ENCODE measurements at regions not wholly inside any gene's neighbourhood (a gene's known extent, or its start where the extent isn't known, plus 50 kb on each side); places are given as distances from the start of the nearest gene placed in this dataset.

DNA sequence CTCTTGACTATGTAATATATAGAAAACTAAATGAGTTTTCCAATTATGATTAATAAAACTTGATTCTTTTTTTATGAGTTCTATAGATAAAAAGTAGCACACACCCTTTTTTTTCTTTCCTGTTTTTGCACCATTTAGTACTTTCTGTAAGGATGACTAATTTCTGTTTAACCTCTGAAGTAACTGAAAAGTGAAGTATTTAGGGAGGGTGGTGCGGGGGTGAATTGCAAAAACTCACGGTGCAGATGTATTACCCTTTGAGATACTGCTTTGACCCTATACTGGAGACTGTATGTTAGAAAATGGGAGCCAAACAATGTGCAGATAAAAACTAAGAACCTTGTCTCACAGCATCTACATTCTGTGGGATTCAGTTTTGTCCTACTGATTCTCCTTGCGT, 471.6 kb downstream of the DTHD1 start:
- Histone ChIP-seq H3K36me3 (no peaks in the 10 kb centered on the region), H3K27ac (no peak overlapping the region), H3K4me3 (no peak overlapping the region), H3K27me3 (no peaks in the 10 kb centered on the region), H3K4me1 (no peaks in the 10 kb centered on the region), H3K9me3 (no peaks in the 10 kb centered on the region)
- no peak for TF ChIP-seq POLR2A (IDR thresholded peaks at IDR 0.05)
- TF ChIP-seq, protein P1, sequence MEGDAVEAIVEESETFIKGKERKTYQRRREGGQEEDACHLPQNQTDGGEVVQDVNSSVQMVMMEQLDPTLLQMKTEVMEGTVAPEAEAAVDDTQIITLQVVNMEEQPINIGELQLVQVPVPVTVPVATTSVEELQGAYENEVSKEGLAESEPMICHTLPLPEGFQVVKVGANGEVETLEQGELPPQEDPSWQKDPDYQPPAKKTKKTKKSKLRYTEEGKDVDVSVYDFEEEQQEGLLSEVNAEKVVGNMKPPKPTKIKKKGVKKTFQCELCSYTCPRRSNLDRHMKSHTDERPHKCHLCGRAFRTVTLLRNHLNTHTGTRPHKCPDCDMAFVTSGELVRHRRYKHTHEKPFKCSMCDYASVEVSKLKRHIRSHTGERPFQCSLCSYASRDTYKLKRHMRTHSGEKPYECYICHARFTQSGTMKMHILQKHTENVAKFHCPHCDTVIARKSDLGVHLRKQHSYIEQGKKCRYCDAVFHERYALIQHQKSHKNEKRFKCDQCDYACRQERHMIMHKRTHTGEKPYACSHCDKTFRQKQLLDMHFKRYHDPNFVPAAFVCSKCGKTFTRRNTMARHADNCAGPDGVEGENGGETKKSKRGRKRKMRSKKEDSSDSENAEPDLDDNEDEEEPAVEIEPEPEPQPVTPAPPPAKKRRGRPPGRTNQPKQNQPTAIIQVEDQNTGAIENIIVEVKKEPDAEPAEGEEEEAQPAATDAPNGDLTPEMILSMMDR (IDR thresholded peaks at IDR 0.05 in 4 of 5, conservative IDR thresholded peaks at IDR 0.05 in 1 of 5), result no peak
- ATAC-seq (no peak), DNase-seq (no peak)
- in situ Hi-C loops (cut with MboI; ENCODE audit: low sequenced_read_pairs in 4 of 4), result no loop called here
- intact Hi-C loops (cut with DNase I; ENCODE audit: low total_unique reads), result no loop called here

DNA sequence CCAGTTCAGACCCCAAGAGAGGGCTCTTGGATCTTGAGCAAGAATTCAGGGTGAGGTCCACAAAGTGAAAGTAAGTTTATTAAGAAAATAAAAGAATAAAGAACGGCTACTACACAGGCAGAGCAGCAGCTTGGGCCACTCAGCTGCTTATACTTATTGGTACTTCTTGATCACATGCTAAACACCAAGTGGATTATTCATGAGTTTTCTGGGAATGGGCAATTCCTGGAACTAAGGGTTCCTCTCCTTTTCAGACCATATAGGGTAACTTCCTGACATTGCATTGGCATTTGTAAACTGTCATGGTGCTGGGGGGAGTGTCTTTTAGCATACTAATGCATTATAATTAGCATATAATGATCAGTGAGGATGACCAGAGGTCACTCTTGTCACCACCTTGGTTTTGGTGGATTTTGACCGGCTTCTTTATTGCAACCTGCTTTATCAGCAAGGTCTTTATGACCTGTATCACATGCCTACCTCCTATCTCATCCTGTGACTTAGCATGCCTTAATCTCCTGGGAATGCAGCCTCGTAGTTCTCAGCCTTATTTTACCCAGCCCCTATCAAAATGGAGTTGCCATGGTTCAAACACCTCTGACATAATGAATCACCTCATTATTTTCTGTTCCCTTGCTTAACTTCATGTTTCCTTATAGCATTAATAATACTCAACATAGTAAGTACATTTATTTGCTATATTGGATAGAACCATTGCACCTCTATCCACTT, 476.3 kb downstream of the DTHD1 start:
- in situ Hi-C loops (cut with MboI; ENCODE audit: low sequenced_read_pairs in 4 of 4) (no loop called here), intact Hi-C loops (cut with DNase I; ENCODE audit: low total_unique reads) (no loop called here)
- no peak overlapping the region for H3K4me3 ChIP-seq
- no peak for ATAC-seq
- H3K4me1 ChIP-seq, result no peaks in the 10 kb centered on the region
- H3K27me3 ChIP-seq, result no peaks in the 10 kb centered on the region
- no peaks in the 10 kb centered on the region for H3K9me3 ChIP-seq
- no peak for TF ChIP-seq POLR2A (IDR thresholded peaks at IDR 0.05)
- TF ChIP-seq, protein P1 (IDR thresholded peaks at IDR 0.05 in 4 of 5, conservative IDR thresholded peaks at IDR 0.05 in 1 of 5), result no peak
- no peak overlapping the region for H3K27ac ChIP-seq
- H3K36me3 ChIP-seq, result no peaks in the 10 kb centered on the region
- no peak for DNase-seq

DNA sequence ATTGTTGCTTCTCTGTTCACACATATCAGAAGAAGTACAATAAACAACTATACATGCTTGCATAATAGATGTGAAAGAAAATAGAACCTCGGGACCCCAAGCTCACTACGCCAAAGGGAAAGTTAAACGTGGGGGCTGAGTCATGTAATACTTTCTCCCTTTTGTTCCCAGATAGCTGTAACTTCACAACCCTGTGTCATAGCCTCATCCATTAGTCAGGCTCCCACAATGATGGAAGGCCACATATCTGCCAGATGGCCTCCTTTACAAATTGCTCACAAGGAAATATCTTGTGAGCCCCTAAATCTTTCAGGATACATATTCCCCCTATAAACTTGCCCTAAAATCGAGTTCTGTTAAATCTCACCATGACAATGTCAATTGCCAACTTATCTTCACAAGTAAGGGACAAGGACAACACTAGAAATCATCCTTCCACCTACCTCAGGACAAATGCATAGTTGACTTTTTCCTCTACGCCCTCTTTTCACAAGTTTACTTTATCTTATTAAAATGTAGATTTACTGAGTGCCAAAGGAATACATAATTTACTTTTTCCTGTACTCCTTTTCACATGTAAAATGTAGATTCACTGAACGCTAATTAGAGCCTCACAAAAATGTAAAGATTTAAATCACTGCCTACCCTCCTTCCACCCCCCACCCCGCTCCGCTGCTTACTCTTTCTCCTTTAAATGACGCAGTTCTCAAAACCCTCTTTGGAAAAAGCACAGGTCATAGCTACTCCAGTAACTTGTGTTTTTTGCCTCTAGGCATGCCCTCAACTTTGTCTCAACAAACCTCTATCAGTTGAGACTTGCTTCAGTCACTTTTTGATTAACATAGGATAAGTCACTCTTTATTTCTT, 477.1 kb downstream of the DTHD1 start:
- ATAC-seq (no peak), DNase-seq (no peak)
- in situ Hi-C loops (cut with MboI; ENCODE audit: low sequenced_read_pairs in 4 of 4), result no loop called here
- intact Hi-C loops (cut with DNase I; ENCODE audit: low total_unique reads), result no loop called here
- TF ChIP-seq, protein P1 (IDR thresholded peaks at IDR 0.05 in 4 of 5, conservative IDR thresholded peaks at IDR 0.05 in 1 of 5), result no peak
- TF ChIP-seq POLR2A (IDR thresholded peaks at IDR 0.05), result no peak
- no peak overlapping the region for H3K4me3 ChIP-seq
- no peak overlapping the region for H3K27ac ChIP-seq
- no peaks in the 10 kb centered on the region for H3K9me3 ChIP-seq
- H3K36me3 ChIP-seq, result no peaks in the 10 kb centered on the region
- no peaks in the 10 kb centered on the region for H3K4me1 ChIP-seq
- H3K27me3 ChIP-seq, result no peaks in the 10 kb centered on the region

DNA sequence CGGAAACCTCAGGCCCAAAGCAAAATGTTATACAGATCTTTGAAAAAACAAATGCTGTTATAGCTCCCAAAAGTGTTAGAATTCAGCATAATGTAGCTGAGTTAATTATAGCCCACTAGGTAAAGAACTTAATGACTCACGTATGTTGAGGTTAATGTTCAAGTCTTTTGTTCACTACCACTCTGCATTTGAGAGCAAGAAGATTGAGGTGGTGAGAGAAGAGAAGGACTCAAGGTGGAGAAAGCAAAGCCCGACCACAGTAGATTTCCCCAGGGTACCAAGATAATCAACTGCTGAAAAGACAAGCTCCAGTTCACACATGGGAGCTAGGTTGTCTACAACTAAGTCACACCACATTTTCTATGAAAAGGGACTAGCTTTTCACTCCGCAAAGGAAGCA, 480.2 kb downstream of the DTHD1 start:
- TF ChIP-seq, protein P1 (IDR thresholded peaks at IDR 0.05 in 4 of 5, conservative IDR thresholded peaks at IDR 0.05 in 1 of 5), result no peak
- no peak for TF ChIP-seq POLR2A (IDR thresholded peaks at IDR 0.05)
- no peaks in the 10 kb centered on the region for H3K27me3 ChIP-seq
- H3K9me3 ChIP-seq, result no peaks in the 10 kb centered on the region
- in situ Hi-C loops (cut with MboI; ENCODE audit: low sequenced_read_pairs in 4 of 4), result no loop called here
- no peak overlapping the region for H3K27ac ChIP-seq
- DNase-seq (no peak), ATAC-seq (no peak)
- intact Hi-C loops (cut with DNase I; ENCODE audit: low total_unique reads), result no loop called here
- H3K4me1 ChIP-seq, result no peaks in the 10 kb centered on the region
- no peak overlapping the region for H3K4me3 ChIP-seq
- H3K36me3 ChIP-seq, result no peaks in the 10 kb centered on the region

Data from gastrocnemius medialis (tissue), 4 donors.